Colonic mucosa (tissue), 4 donors: ENCODE measurements at regions not wholly inside any gene's neighbourhood (a gene's known extent, or its start where the extent isn't known, plus 50 kb on each side); places are given as distances from the start of the nearest gene placed in this dataset.

Experiments used
- DNase-seq: peaks from one replicate; pipeline ENCODE4 v3.0.0-alpha.2; 2020
- H3K27ac ChIP-seq: fragments of 200-600 bp; one replicate; pipeline ENCODE4 v1.8.0; 2021
- H3K27me3 ChIP-seq: fragments of 200-600 bp; one replicate; pipeline ENCODE4 v1.8.0; 2021
- H3K36me3 ChIP-seq: fragments of 200-600 bp; one replicate; pipeline ENCODE4 v1.8.0; 2021
- H3K4me1 ChIP-seq: fragments of 200-600 bp; one replicate; pipeline ENCODE4 v1.8.0; 2021; ENCODE audit warnings: mild to moderate bottlenecking
- H3K4me3 ChIP-seq: fragments of 200-600 bp; one replicate; pipeline ENCODE4 v1.8.0; 2021
- H3K9ac ChIP-seq, 2 donors: one replicate each; pipeline ENCODE4 v1.7.0; 2013; ENCODE audit warnings: control low read depth in 2 of 2, low read depth in 2 of 2, low read length in 2 of 2
- H3K9me3 ChIP-seq: fragments of 200-600 bp; one replicate; pipeline ENCODE4 v1.8.0; 2021
- intact Hi-C: fragments of 100-400 bp; cut with DNase I; formaldehyde crosslinking; loops from one replicate; pipeline ENCODE4 v1.14.1; 2022
- TF ChIP-seq, protein P1 (sequence below): fragments of 200-600 bp; IDR thresholded peaks from one replicate; pipeline ENCODE4 v1.8.0; 2022; ENCODE audit warnings: antibody characterized with exemption, mild to moderate bottlenecking
- donor health status: healthy.
- donor health status: DM: no; HTN: no; CAD: no.
- donor health status: DM: no; HTN: no; CAD: no.

- Histone ChIP-seq H3K9me3 (no peaks in the 10 kb centered on the region), H3K4me1 (no peaks in the 10 kb centered on the region), H3K4me3 (no peak overlapping the region), H3K36me3 (no peaks in the 10 kb centered on the region), H3K27ac (no peak overlapping the region), H3K27me3 (no peaks in the 10 kb centered on the region), H3K9ac (no peak overlapping the region)
- intact Hi-C loops: no loop called here
- TF ChIP-seq, protein P1, sequence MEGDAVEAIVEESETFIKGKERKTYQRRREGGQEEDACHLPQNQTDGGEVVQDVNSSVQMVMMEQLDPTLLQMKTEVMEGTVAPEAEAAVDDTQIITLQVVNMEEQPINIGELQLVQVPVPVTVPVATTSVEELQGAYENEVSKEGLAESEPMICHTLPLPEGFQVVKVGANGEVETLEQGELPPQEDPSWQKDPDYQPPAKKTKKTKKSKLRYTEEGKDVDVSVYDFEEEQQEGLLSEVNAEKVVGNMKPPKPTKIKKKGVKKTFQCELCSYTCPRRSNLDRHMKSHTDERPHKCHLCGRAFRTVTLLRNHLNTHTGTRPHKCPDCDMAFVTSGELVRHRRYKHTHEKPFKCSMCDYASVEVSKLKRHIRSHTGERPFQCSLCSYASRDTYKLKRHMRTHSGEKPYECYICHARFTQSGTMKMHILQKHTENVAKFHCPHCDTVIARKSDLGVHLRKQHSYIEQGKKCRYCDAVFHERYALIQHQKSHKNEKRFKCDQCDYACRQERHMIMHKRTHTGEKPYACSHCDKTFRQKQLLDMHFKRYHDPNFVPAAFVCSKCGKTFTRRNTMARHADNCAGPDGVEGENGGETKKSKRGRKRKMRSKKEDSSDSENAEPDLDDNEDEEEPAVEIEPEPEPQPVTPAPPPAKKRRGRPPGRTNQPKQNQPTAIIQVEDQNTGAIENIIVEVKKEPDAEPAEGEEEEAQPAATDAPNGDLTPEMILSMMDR: no peak
- no peak for DNase-seq
Measured at GRCh38 chr11:64472593-64473455, 82.9 kb upstream of the SLC22A11 start.

DNA sequence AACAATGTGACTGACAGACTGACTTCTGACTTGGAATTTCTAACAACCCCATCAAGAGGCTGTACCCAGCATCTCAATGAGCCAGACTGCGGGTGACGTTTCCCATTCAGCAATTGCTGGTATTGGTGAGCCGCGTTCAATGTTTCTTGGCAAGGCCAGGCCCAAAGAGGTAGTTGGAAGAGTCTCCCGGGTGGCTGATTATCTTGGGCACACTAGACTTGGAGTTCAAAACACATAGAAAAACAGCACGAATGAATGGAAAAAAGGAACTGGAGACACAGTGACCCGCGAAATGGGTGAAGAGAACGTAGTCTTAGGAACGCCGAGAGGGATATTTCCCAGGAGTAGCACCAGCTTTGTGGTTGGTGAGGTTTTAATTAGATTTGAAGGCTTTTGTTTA, 81.1 kb upstream of the SLC22A11 start:
- intact Hi-C loops: no loop called here
- Histone ChIP-seq H3K27me3 (no peaks in the 10 kb centered on the region), H3K9ac (no peak overlapping the region)

GRCh38 chr11:64475145-64475544, 80.6 kb upstream of the SLC22A11 start:
- H3K9ac ChIP-seq: no peak overlapping the region
- no peaks in the 10 kb centered on the region for H3K27me3 ChIP-seq
- no peak overlapping the region for H3K27ac ChIP-seq
- no peaks in the 10 kb centered on the region for H3K9me3 ChIP-seq
- no peak overlapping the region for H3K4me3 ChIP-seq
- H3K36me3 ChIP-seq: no peaks in the 10 kb centered on the region
- intact Hi-C loops: no loop called here
- DNase-seq: no peak
- H3K4me1 ChIP-seq: no peaks in the 10 kb centered on the region
- TF ChIP-seq, protein P1: no peak

More for the DNA sequence above, 81.1 kb upstream of the SLC22A11 start:
- H3K36me3 ChIP-seq: no peaks in the 10 kb centered on the region
- TF ChIP-seq, protein P1: no peak
- H3K27ac ChIP-seq: no peak overlapping the region
- H3K4me1 ChIP-seq: no peaks in the 10 kb centered on the region
- DNase-seq: no peak
- H3K4me3 ChIP-seq: no peak overlapping the region
- no peaks in the 10 kb centered on the region for H3K9me3 ChIP-seq

DNA sequence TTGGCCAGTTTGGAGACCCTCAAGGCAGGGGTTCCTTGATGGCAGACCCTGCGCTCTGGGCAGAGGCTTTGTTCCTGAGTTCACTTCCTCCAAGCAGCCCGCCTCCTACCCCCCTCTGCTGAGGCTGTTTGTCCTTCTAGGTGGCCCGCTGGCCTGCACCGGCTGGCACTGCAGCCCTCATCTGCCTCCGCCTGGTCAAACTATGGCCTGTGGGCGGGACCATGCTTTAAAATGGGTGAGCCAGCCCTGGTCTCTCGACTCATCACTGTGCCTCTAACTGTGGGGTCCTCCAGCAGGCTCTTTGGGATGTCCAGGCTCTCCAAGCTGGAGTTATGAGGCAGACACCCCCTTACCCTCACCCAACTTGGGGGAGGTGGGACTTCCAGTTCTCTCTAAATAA, 78.9 kb upstream of the SLC22A11 start:
- Histone ChIP-seq H3K36me3 (no peaks in the 10 kb centered on the region), H3K27me3 (no peaks in the 10 kb centered on the region), H3K9me3 (no peaks in the 10 kb centered on the region), H3K9ac (no peak overlapping the region), H3K4me1 (no peaks in the 10 kb centered on the region), H3K4me3 (no peak overlapping the region), H3K27ac (no peak overlapping the region)
- intact Hi-C loops: no loop called here
- DNase-seq: no peak
- TF ChIP-seq, protein P1: no peak

DNA sequence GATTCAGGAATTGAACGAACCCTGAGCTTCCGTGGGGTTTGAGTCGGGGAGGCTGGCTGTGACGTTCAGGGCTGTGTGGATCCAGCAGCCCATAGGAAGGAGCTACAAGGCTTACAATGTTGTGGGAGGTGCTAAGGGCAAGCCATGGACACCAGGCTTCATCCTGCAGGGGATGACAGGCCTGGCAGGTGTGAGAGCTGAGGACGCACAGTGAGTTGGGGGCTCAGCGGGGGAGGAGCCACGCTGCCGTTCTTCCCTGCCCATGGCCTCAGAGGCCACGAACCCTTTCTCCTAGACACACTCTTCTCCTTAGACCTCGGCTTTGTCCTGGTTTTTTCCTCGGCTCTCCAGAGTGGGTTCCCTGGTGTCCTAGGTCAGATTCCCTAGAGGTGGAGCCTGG, 78.1 kb upstream of the SLC22A11 start:
- H3K36me3 ChIP-seq: no peaks in the 10 kb centered on the region
- no peak overlapping the region for H3K9ac ChIP-seq
- DNase-seq: no peak
- TF ChIP-seq, protein P1: no peak
- no peaks in the 10 kb centered on the region for H3K4me1 ChIP-seq
- intact Hi-C loops: no loop called here
- H3K9me3 ChIP-seq: no peaks in the 10 kb centered on the region
- no peak overlapping the region for H3K4me3 ChIP-seq
- no peaks in the 10 kb centered on the region for H3K27me3 ChIP-seq
- H3K27ac ChIP-seq: no peak overlapping the region
